ENCODE measurements at regions not wholly inside any gene's neighbourhood (a gene's known extent, or its start where the extent isn't known, plus 50 kb on each side); places are given as distances from the start of the nearest gene placed in this dataset.

DNA sequence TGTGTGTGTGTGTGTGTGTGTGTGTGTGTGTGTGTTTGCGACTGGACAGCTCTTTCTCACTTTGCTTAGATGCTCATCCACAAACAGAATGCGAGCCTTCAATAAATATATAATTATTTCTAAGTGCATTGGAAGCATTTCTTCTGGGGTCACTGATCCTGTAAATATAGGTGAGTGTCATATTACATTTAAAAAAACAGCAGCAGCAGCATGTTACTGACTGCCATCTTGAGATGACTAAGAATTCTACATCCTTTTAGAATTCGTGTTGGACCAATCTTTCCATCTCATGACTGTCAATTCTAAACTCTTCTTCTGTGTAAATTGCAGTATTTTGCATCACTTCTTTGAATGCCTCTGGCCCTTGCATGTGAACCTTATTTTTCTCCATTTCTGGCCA is 238.0 kb upstream of the DDI1 start:
- BruUV-seq (replicated peaks) = no TSS peak
- H3K9me3 ChIP-seq (replicated peaks; ENCODE audit: control insufficient read depth, insufficient read depth, low read length) = no peaks in the 10 kb centered on the region
- no peaks in the 10 kb centered on the region for H3K36me3 ChIP-seq (ENCODE audit: control insufficient read depth in 2 of 2, insufficient read depth in 2 of 2, low read length in 1 of 2)
- ChIA-PET SMC1A (ENCODE audit: uncharacterized antibody, unreplicated experiment) (no interaction called here), POLR2A (interaction anchor here (0.7 kb wide), 1 partner anchor 24 kb away, joined by 4 read pairs; no protein-coding TSS in a partner anchor), RAD21 (ENCODE audit: unreplicated experiment) (no interaction called here), CTCF (no interaction called here)
- no peak overlapping the region for H3K4me2 ChIP-seq (ENCODE audit: control insufficient read depth, insufficient read depth)
- H3K9ac ChIP-seq (ENCODE audit: control insufficient read depth, insufficient read depth, low read length) = no peak overlapping the region
- H4K20me1 ChIP-seq (ENCODE audit: control insufficient read depth, insufficient read depth) = no peaks in the 10 kb centered on the region
- 32% methylated on average over 3 of the region's 3 CpGs for WGBS (ENCODE audit: insufficient coverage, insufficient replicate concordance, low lambda C conversion rate, missing lambda C conversion rate)
- DNase-seq (ENCODE audit: low read depth, low spot score) (no peak), ATAC-seq (no peak), FAIRE-seq (no peak)
- H2AFZ ChIP-seq (ENCODE audit: control insufficient read depth, low read depth, low read length) = no peak overlapping the region
- intact Hi-C loops (cut with micrococcal nuclease; ENCODE audit: unreplicated experiment) = no loop called here
- H3K4me3 ChIP-seq = no peak overlapping the region
- H3K27ac ChIP-seq (ENCODE audit: control insufficient read depth, insufficient read depth) = no peak overlapping the region
- TF ChIP-seq SMAD1 (IDR thresholded peaks at IDR 0.05; ENCODE audit: low read depth, partially characterized antibody) (no peak), ZNF24 (IDR thresholded peaks at IDR 0.05) (no peak)
- H3K79me2 ChIP-seq (ENCODE audit: control insufficient read depth, insufficient read depth, low read length) = no peaks in the 10 kb centered on the region
- H3K27me3 ChIP-seq (replicated peaks in 1 of 2; ENCODE audit: control insufficient read depth in 2 of 2, insufficient read depth in 2 of 2, low read length in 1 of 2) = 0 out of 4 replicates have a peak, but pooled peaks cover 0 to 2% of the 10 kb centered on the region in 2 experiments
- H3K4me1 ChIP-seq (ENCODE audit: control insufficient read depth, insufficient read depth, low read length) = no peaks in the 10 kb centered on the region
- in situ Hi-C loops (cut with MboI) = no loop called here

DNA sequence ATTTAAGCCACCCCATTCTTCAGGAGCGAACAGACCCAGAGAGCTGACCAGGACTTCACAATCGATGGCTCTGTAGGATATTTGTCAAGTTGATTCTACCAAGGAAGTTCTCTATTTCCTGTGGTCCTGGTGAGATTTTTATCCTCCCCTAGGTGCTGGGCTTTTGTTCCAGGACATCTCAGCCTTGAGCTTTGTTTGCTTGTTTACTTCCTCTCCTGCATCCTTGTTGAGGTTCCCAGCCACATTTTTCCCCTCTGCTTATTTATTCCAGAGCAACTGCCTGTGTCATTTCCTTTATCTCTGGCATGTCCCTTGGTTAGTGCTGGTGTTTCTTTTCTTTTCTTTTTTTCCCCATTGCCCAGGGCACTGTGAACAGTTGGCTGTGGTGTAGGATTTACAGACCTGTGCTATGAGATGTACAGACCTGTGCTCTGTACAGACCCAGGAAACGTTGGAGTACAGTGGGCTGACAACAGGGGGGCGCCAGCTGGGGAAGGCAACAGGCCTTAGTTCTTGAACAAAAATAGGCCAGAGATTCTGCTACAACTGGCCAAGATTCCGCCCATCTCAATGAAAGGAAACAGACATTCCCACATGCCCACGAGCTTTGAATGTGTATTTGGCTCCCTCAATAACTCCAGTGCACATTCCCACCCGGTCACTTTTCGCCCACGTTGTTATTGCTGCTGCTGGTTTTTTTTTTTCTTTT is 235.9 kb upstream of the DDI1 start:
- intact Hi-C loops (cut with micrococcal nuclease; ENCODE audit: unreplicated experiment) = no loop called here

More for the DNA sequence above, 235.9 kb upstream of the DDI1 start:
- Histone ChIP-seq H3K27me3 (replicated peaks in 1 of 2; ENCODE audit: control insufficient read depth in 2 of 2, insufficient read depth in 2 of 2, low read length in 1 of 2) (0 out of 4 replicates have a peak, but pooled peaks cover 0 to 2% of the 10 kb centered on the region in 2 experiments), H2AFZ (ENCODE audit: control insufficient read depth, low read depth, low read length) (no peak overlapping the region), H3K4me1 (ENCODE audit: control insufficient read depth, insufficient read depth, low read length) (no peaks in the 10 kb centered on the region), H3K27ac (ENCODE audit: control insufficient read depth, insufficient read depth) (no peak overlapping the region), H3K9ac (ENCODE audit: control insufficient read depth, insufficient read depth, low read length) (no peak overlapping the region), H3K79me2 (ENCODE audit: control insufficient read depth, insufficient read depth, low read length) (no peaks in the 10 kb centered on the region), H3K9me3 (replicated peaks; ENCODE audit: control insufficient read depth, insufficient read depth, low read length) (no peaks in the 10 kb centered on the region), H3K4me2 (ENCODE audit: control insufficient read depth, insufficient read depth) (no peak overlapping the region), H3K36me3 (ENCODE audit: control insufficient read depth in 2 of 2, insufficient read depth in 2 of 2, low read length in 1 of 2) (no peaks in the 10 kb centered on the region), H3K4me3 (no peak overlapping the region), H4K20me1 (ENCODE audit: control insufficient read depth, insufficient read depth) (no peaks in the 10 kb centered on the region)
- TF ChIP-seq, protein P1, sequence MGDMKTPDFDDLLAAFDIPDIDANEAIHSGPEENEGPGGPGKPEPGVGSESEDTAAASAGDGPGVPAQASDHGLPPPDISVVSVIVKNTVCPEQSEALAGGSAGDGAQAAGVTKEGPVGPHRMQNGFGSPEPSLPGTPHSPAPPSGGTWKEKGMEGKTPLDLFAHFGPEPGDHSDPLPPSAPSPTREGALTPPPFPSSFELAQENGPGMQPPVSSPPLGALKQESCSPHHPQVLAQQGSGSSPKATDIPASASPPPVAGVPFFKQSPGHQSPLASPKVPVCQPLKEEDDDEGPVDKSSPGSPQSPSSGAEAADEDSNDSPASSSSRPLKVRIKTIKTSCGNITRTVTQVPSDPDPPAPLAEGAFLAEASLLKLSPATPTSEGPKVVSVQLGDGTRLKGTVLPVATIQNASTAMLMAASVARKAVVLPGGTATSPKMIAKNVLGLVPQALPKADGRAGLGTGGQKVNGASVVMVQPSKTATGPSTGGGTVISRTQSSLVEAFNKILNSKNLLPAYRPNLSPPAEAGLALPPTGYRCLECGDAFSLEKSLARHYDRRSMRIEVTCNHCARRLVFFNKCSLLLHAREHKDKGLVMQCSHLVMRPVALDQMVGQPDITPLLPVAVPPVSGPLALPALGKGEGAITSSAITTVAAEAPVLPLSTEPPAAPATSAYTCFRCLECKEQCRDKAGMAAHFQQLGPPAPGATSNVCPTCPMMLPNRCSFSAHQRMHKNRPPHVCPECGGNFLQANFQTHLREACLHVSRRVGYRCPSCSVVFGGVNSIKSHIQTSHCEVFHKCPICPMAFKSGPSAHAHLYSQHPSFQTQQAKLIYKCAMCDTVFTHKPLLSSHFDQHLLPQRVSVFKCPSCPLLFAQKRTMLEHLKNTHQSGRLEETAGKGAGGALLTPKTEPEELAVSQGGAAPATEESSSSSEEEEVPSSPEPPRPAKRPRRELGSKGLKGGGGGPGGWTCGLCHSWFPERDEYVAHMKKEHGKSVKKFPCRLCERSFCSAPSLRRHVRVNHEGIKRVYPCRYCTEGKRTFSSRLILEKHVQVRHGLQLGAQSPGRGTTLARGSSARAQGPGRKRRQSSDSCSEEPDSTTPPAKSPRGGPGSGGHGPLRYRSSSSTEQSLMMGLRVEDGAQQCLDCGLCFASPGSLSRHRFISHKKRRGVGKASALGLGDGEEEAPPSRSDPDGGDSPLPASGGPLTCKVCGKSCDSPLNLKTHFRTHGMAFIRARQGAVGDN (IDR thresholded peaks at IDR 0.05) = no peak
- TF ChIP-seq GABPA (IDR thresholded peaks at IDR 0.05; ENCODE audit: low read depth) (no peak), TCF3 (IDR thresholded peaks at IDR 0.05; ENCODE audit: borderline replicate concordance, insufficient read depth, low read depth, low read length) (no peak), NR2C1 (IDR thresholded peaks at IDR 0.05) (no peak), STAT3 (IDR thresholded peaks at IDR 0.05; ENCODE audit: low read depth, low read length) (no peak)
- TF ChIP-seq, protein P2, sequence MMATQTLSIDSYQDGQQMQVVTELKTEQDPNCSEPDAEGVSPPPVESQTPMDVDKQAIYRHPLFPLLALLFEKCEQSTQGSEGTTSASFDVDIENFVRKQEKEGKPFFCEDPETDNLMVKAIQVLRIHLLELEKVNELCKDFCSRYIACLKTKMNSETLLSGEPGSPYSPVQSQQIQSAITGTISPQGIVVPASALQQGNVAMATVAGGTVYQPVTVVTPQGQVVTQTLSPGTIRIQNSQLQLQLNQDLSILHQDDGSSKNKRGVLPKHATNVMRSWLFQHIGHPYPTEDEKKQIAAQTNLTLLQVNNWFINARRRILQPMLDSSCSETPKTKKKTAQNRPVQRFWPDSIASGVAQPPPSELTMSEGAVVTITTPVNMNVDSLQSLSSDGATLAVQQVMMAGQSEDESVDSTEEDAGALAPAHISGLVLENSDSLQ (IDR thresholded peaks at IDR 0.05) = no peak
- TF ChIP-seq, protein P3, sequence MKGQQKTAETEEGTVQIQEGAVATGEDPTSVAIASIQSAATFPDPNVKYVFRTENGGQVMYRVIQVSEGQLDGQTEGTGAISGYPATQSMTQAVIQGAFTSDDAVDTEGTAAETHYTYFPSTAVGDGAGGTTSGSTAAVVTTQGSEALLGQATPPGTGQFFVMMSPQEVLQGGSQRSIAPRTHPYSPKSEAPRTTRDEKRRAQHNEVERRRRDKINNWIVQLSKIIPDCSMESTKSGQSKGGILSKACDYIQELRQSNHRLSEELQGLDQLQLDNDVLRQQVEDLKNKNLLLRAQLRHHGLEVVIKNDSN (IDR thresholded peaks at IDR 0.05; ENCODE audit: borderline replicate concordance, extremely low read length, insufficient read depth, low read depth, low read length) = no peak
- DNase-seq (ENCODE audit: low read depth, low spot score) = no peak
- RAD21 ChIA-PET (ENCODE audit: unreplicated experiment) = no interaction called here
- no TSS peak for BruUV-seq (replicated peaks)
- ATAC-seq = no peak
- CTCF ChIA-PET = no interaction called here
- FAIRE-seq = no peak
- SMC1A ChIA-PET (ENCODE audit: uncharacterized antibody, unreplicated experiment) = no interaction called here
- POLR2A ChIA-PET = no interaction called here
- 32% methylated on average over 9 of the region's 9 CpGs for WGBS (ENCODE audit: insufficient coverage, insufficient replicate concordance, low lambda C conversion rate, missing lambda C conversion rate)
- in situ Hi-C loops (cut with MboI) = no loop called here

Measured in GM12878 (cell line).